Suprapubic skin (tissue), 4 donors: ENCODE measurements at regions not wholly inside any gene's neighbourhood (a gene's known extent, or its start where the extent isn't known, plus 50 kb on each side); places are given as distances from the start of the nearest gene placed in this dataset.

ENCODE experiments used
- CTCF ChIP-seq, 2 donors: fragments of 200-600 bp in 1 of 2; fragments of 450-650 bp in 1 of 2; sonication (generic) in 1 of 2; IDR thresholded peaks; one replicate each; pipeline ENCODE4 v1.5.1; 2016 to 2019; ENCODE audit warnings: antibody characterized with exemption in 2 of 2, mild to moderate bottlenecking in 1 of 2, moderate library complexity in 1 of 2
- EP300 ChIP-seq: sonication (generic); formaldehyde crosslinking; IDR thresholded peaks from one replicate; pipeline ENCODE4 v1.6.1; 2017; ENCODE audit warnings: antibody characterized with exemption
- POLR2AphosphoS5 ChIP-seq, 3 donors: sonication (generic); formaldehyde crosslinking; IDR thresholded peaks; one replicate each; pipeline ENCODE4 v1.6.1; 2017; ENCODE audit warnings: antibody characterized with exemption in 3 of 3

- TF ChIP-seq CTCF (IDR thresholded peaks at IDR 0.05), result no peak
- TF ChIP-seq POLR2AphosphoS5 (IDR thresholded peaks at IDR 0.05), result no peak
- no peak for TF ChIP-seq EP300
Measured at GRCh38 chr7:46072722-46073121, 151.7 kb upstream of the IGFBP3 start.
